T-cell (primary cell): ENCODE measurements at regions not wholly inside any gene's neighbourhood (a gene's known extent, or its start where the extent isn't known, plus 50 kb on each side); places are given as distances from the start of the nearest gene placed in this dataset.
A peak's percentile ranks its signal among the peaks of the same experiment; 100 is the strongest.

Experiments used
- ATAC-seq, 4 experiments: fragments of 200-7000 bp in 3 of 4; fragments of 150-1000 bp in 1 of 4; cut with Tn5 transposase; replicated peaks in 1 of 4; 1 replicate in 3 of 4; 2 replicates in 1 of 4; pipeline ENCODE4 v1.10.0; 2021; ENCODE audit warnings: moderate library complexity in 3 of 4, mild to moderate bottlenecking in 2 of 4, moderate number of reproducible peaks in 1 of 4
- CTCF ChIA-PET, 2 donors: fragments of 300-600 bp; sonication (Branson Sonifier 250); formaldehyde crosslinking; loops; one replicate each; lab custom pipeline; 2022; ENCODE audit warnings: antibody characterized with exemption in 2 of 2; lab: Charles Lee
- POLR2A ChIA-PET, 2 donors: fragments of 300-600 bp; sonication (Branson Sonifier 250); formaldehyde crosslinking; loops; one replicate each; lab custom pipeline; 2022; ENCODE audit warnings: antibody characterized with exemption in 2 of 2; lab: Charles Lee
- DNase-seq, 35 experiments: peaks; one replicate each; pipeline versions ENCODE4 v3.0.0 to v3.0.0-alpha.2; 2013 to 2023
- H3K27ac ChIP-seq: one replicate; pipeline ENCODE4 v1.5.1; 2013; ENCODE audit warnings: low read length
- H3K27me3 ChIP-seq, 2 experiments: replicated peaks in 1 of 2; 1 replicate in 1 of 2; 2 replicates in 1 of 2; pipeline versions ENCODE4 v1.6.1 to v1.7.0; 2013; ENCODE audit warnings: low read length in 1 of 2, mixed read lengths in 1 of 2; ENCODE audit not compliant: control insufficient read depth in 2 of 2, insufficient read depth in 2 of 2; ENCODE audit errors: extremely low read depth in 1 of 2
- H3K36me3 ChIP-seq, 2 donors: 1 replicate in 1 of 2; 2 replicates in 1 of 2; pipeline versions ENCODE4 v1.6.1 to v1.7.0; 2013; ENCODE audit warnings: low read length in 1 of 2; ENCODE audit not compliant: control insufficient read depth in 2 of 2, insufficient read depth in 1 of 2; ENCODE audit errors: extremely low read depth in 1 of 2
- H3K4me1 ChIP-seq, 2 experiments: 1 replicate in 1 of 2; 2 replicates in 1 of 2; pipeline versions ENCODE4 v1.6.1 to v1.7.0; 2013; ENCODE audit warnings: low read length in 2 of 2, mixed read lengths in 1 of 2; ENCODE audit not compliant: insufficient read depth in 2 of 2, control insufficient read depth in 1 of 2; ENCODE audit errors: extremely low read depth in 1 of 2
- H3K4me3 ChIP-seq, 2 donors: 1 replicate in 1 of 2; 2 replicates in 1 of 2; pipeline versions ENCODE4 v1.5.1 to v1.7.0; 2013; ENCODE audit warnings: mild to moderate bottlenecking in 2 of 2, low read length in 1 of 2, moderate library complexity in 1 of 2; ENCODE audit not compliant: control insufficient read depth in 1 of 2; ENCODE audit errors: extremely low read depth in 1 of 2
- H3K9me3 ChIP-seq: 2 replicates; pipeline ENCODE4 v1.7.0; 2013
- H3K27ac Mint-ChIP-seq, 2 donors: one replicate each; pipeline ENCODE4 v1.8.0; 2020 to 2021; ENCODE audit warnings: mild to moderate bottlenecking in 2 of 2, mixed read lengths in 2 of 2
- H3K27me3 Mint-ChIP-seq, 2 donors: one replicate each; pipeline ENCODE4 v1.8.0; 2021 to 2022; ENCODE audit warnings: mixed read lengths in 2 of 2
- H3K36me3 Mint-ChIP-seq: one replicate; pipeline ENCODE4 v1.8.0; 2021; ENCODE audit warnings: mixed read lengths
- H3K4me1 Mint-ChIP-seq, 3 donors: one replicate each; pipeline ENCODE4 v1.8.0; 2020 to 2022; ENCODE audit warnings: mixed read lengths in 3 of 3, mild to moderate bottlenecking in 1 of 3
- H3K4me3 Mint-ChIP-seq, 3 donors: one replicate each; pipeline ENCODE4 v1.8.0; 2020 to 2022; ENCODE audit warnings: mild to moderate bottlenecking in 3 of 3, mixed read lengths in 3 of 3, moderate library complexity in 3 of 3
- H3K9me3 Mint-ChIP-seq, 3 donors: one replicate each; pipeline ENCODE4 v1.8.0; 2020 to 2022; ENCODE audit warnings: mixed read lengths in 3 of 3
- WGBS: methylation state at CpG from one replicate; pipeline ENCODE4 v1.1.5; 2013; ENCODE audit warnings: missing lambda C conversion rate; ENCODE audit not compliant: insufficient coverage; 5-methylcytosine and 5-hydroxymethylcytosine counted together

GRCh38 chr10:15444105-15445005, 73.3 kb upstream of the FAM171A1 start:
- Mint-ChIP-seq H3K27me3 (peaks cover 23% of the 10 kb centered on the region in 2 donors), H3K4me1 (peaks cover 4% of the 10 kb centered on the region in 3 donors), H3K9me3 (no peaks in the 10 kb centered on the region), H3K27ac (no peak overlapping the region), H3K36me3 (no peaks in the 10 kb centered on the region), H3K4me3 (no peak overlapping the region)
- Histone ChIP-seq H3K9me3 (no peaks in the 10 kb centered on the region), H3K4me1 (peaks cover 0 to 3% of the 10 kb centered on the region in 2 experiments), H3K4me3 (no peak overlapping the region), H3K27me3 (peaks cover 0 to 14% of the 10 kb centered on the region in 2 experiments), H3K27ac (no peak overlapping the region), H3K36me3 (no peaks in the 10 kb centered on the region)
- WGBS, result 48% methylated on average over 3 of the region's 8 CpGs
- ChIA-PET POLR2A (interaction anchor here in 1 of 2 donors (0.7 kb wide), 1 partner anchor 958 kb away, joined by 5 read pairs; no protein-coding TSS in a partner anchor), CTCF (interaction anchor here (0.7 to 0.9 kb wide), 2 partner anchors 263 to 1335 kb away, joined by 3 to 4 read pairs; no protein-coding TSS in a partner anchor)
- ATAC-seq (no peak), DNase-seq (no peak)

DNA sequence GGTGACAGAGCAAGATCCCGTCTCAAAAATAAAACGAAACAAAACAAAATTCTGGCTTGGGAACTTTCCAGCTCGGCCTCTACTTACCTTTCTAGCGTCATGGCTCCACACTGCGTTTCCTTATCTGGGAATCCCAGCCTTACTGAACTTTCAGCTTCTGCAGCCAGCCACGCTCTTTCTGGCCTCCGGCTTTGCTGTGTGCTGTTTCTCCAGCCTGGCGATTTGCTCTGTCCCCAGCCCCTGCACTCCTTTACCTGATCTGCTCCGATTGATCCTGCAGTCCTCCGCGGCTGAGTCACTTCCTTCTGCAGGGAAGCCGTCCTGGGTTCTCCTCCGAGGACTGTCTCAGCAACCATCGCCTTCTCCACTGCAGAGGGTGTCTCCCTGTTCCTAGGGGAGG, 71.0 kb upstream of the FAM171A1 start:
- H3K27me3 Mint-ChIP-seq, result peaks cover 25 to 31% of the 10 kb centered on the region in 2 donors
- CTCF ChIA-PET, result no interaction called here
- H3K36me3 Mint-ChIP-seq, result no peaks in the 10 kb centered on the region
- no peak overlapping the region for H3K27ac Mint-ChIP-seq
- peaks cover 0 to 26% of the 10 kb centered on the region in 2 experiments for H3K27me3 ChIP-seq
- H3K36me3 ChIP-seq, result no peaks in the 10 kb centered on the region
- POLR2A ChIA-PET, result no interaction called here
- peaks cover 4 to 6% (median 5%) of the 10 kb centered on the region in 3 donors for H3K4me1 Mint-ChIP-seq
- peaks cover 0 to 3% of the 10 kb centered on the region in 2 experiments for H3K4me1 ChIP-seq
- no peak overlapping the region for H3K4me3 Mint-ChIP-seq
- no peak overlapping the region for H3K4me3 ChIP-seq
- 87% methylated on average over 13 of the region's 14 CpGs for WGBS
- H3K27ac ChIP-seq, result no peak overlapping the region
- no peaks in the 10 kb centered on the region for H3K9me3 Mint-ChIP-seq
- ATAC-seq (no peak), DNase-seq (no peak)
- H3K9me3 ChIP-seq, result no peaks in the 10 kb centered on the region

GRCh38 chr10:15440204-15440711, 69.2 kb upstream of the FAM171A1 start:
- Mint-ChIP-seq H3K4me1 (peaks cover 4 to 6% (median 5%) of the 10 kb centered on the region in 3 donors), H3K36me3 (no peaks in the 10 kb centered on the region), H3K9me3 (no peaks in the 10 kb centered on the region), H3K27ac (no peak overlapping the region), H3K4me3 (no peak overlapping the region), H3K27me3 (peaks cover 31 to 32% of the 10 kb centered on the region in 2 donors)
- DNase-seq (no peak), ATAC-seq (no peak)
- H3K27me3 ChIP-seq, result peaks cover 0 to 24% of the 10 kb centered on the region in 2 experiments
- H3K36me3 ChIP-seq, result no peaks in the 10 kb centered on the region
- ChIA-PET POLR2A (no interaction called here), CTCF (no interaction called here)
- H3K4me3 ChIP-seq, result no peak overlapping the region
- H3K9me3 ChIP-seq, result no peaks in the 10 kb centered on the region
- peaks cover 0 to 3% of the 10 kb centered on the region in 2 experiments for H3K4me1 ChIP-seq
- no peak overlapping the region for H3K27ac ChIP-seq
- WGBS, result 93% methylated on average over 8 of the region's 9 CpGs

DNA sequence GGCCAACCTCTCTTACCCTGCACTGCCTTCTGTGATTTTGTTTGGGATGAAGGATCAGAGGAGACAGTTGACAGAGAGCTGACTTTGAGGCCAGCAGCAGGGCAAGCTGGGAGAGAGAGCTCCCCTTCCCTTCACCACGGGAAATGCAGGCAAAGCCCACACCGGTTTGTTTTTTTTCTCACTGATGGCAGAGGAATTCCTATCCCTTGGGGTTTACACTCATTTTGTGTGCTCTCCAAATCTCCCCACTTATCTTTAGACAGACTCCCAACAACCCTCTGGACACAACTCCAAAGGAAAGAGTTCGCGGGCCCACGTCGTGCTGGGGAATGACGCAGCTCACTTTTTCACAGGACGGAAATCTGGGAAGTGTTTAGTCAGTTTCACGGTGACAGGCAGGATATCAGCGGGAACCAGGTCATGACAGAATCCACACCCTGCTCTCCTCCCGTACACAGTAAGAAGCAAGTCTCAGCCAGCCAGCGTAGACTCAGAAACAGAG, 68.3 kb upstream of the FAM171A1 start:
- H3K9me3 Mint-ChIP-seq, result no peaks in the 10 kb centered on the region
- H3K36me3 ChIP-seq, result no peaks in the 10 kb centered on the region
- H3K4me1 Mint-ChIP-seq, result peaks cover 8 to 11% (median 9%) of the 10 kb centered on the region in 3 donors
- ChIA-PET POLR2A (no interaction called here), CTCF (interaction anchor here in 1 of 2 donors (0.7 kb wide), 1 partner anchor 11 kb away, joined by 3 read pairs; no protein-coding TSS in a partner anchor)
- H3K27ac ChIP-seq, result no peak overlapping the region
- no peaks in the 10 kb centered on the region for H3K9me3 ChIP-seq
- WGBS, result 7% methylated on average over 7 of the region's 12 CpGs
- H3K4me3 Mint-ChIP-seq, result no peak overlapping the region
- no peak for ATAC-seq
- H3K36me3 Mint-ChIP-seq, result no peaks in the 10 kb centered on the region
- peaks cover 0 to 3% of the 10 kb centered on the region in 2 experiments for H3K4me1 ChIP-seq
- H3K4me3 ChIP-seq, result no peak overlapping the region
- no peak for DNase-seq
- peaks cover 35 to 36% of the 10 kb centered on the region in 2 donors for H3K27me3 Mint-ChIP-seq
- peak overlapping the region in 1 of 2 donors; percentile 34 for H3K27ac Mint-ChIP-seq
- H3K27me3 ChIP-seq, result peaks cover 0 to 31% of the 10 kb centered on the region in 2 experiments

DNA sequence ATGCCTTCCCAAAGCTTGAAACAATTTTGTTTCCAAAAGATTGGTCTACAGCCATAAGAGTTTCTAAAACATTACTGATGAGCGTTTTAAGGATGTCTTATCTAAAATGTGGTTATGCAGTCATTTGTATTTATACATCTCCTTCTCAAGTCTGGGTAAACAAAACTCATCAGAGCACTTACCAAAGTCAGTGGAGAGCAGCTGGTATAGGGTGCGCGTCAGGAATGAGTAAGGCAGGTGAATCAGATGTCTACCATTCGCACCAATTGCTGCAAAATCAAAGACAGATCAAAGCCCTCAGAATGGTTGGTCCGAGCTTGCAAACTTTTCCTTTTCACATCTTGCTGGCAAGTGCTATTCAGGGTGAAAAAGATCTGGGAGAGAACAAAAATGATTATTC, 65.6 kb upstream of the FAM171A1 start:
- WGBS, result 100% methylated on average over 2 of the region's 5 CpGs
- Histone ChIP-seq H3K4me1 (peaks cover 0 to 5% of the 10 kb centered on the region in 2 experiments), H3K9me3 (no peaks in the 10 kb centered on the region), H3K27me3 (peaks cover 0 to 30% of the 10 kb centered on the region in 2 experiments), H3K27ac (no peak overlapping the region), H3K4me3 (no peak overlapping the region), H3K36me3 (no peaks in the 10 kb centered on the region)
- DNase-seq (no peak), ATAC-seq (no peak)
- peaks cover 13 to 19% (median 15%) of the 10 kb centered on the region in 3 donors for H3K4me1 Mint-ChIP-seq
- H3K27me3 Mint-ChIP-seq, result peaks cover 34 to 36% of the 10 kb centered on the region in 2 donors
- ChIA-PET POLR2A (no interaction called here), CTCF (interaction anchor here in 1 of 2 donors (0.5 kb wide), 1 partner anchor 24 kb away, joined by 3 read pairs; no protein-coding TSS in a partner anchor)
- H3K36me3 Mint-ChIP-seq, result no peaks in the 10 kb centered on the region
- no peaks in the 10 kb centered on the region for H3K9me3 Mint-ChIP-seq
- H3K27ac Mint-ChIP-seq, result no peak overlapping the region
- H3K4me3 Mint-ChIP-seq, result no peak overlapping the region

GRCh38 chr10:15433850-15434537, 62.9 kb upstream of the FAM171A1 start:
- DNase-seq, result peak in 12 of 35 experiments; percentile 7 to 77 (median 16)
- WGBS, result 38% methylated on average over 7 of the region's 9 CpGs
- ChIA-PET POLR2A (no interaction called here), CTCF (interaction anchor here in 1 of 2 donors (0.7 kb wide), 1 partner anchor 106 kb away, joined by 6 read pairs; no protein-coding TSS in a partner anchor)
- H3K4me1 ChIP-seq, result peaks cover 0 to 2% of the 10 kb centered on the region in 2 experiments
- H3K4me3 ChIP-seq, result peak overlapping the region in 1 of 2 donors; percentile 11
- H3K27me3 ChIP-seq, result peaks cover 0 to 31% of the 10 kb centered on the region in 2 experiments
- Mint-ChIP-seq H3K36me3 (no peaks in the 10 kb centered on the region), H3K27me3 (peaks cover 25 to 35% of the 10 kb centered on the region in 2 donors), H3K27ac (no peak overlapping the region), H3K9me3 (no peaks in the 10 kb centered on the region), H3K4me3 (peak overlapping the region; percentile 66 to 83 (median 73)), H3K4me1 (peaks cover 9 to 13% (median 9%) of the 10 kb centered on the region in 3 donors)
- no peak overlapping the region for H3K27ac ChIP-seq
- H3K36me3 ChIP-seq, result no peaks in the 10 kb centered on the region
- H3K9me3 ChIP-seq, result no peaks in the 10 kb centered on the region
- peak in 2 of 4 experiments; percentile 38 to 54 for ATAC-seq
